HG02763 (cell line): ENCODE measurements at regions not wholly inside any gene's neighbourhood (a gene's known extent, or its start where the extent isn't known, plus 50 kb on each side); places are given as distances from the start of the nearest gene placed in this dataset.

ENCODE experiments used
- ATAC-seq: cut with Tn5 transposase; IDR thresholded peaks from one replicate; pipeline ENCODE4 v1.9.1; 2021; ENCODE audit warnings: mild to moderate bottlenecking, moderate library complexity; ENCODE audit not compliant: unreplicated experiment

DNA sequence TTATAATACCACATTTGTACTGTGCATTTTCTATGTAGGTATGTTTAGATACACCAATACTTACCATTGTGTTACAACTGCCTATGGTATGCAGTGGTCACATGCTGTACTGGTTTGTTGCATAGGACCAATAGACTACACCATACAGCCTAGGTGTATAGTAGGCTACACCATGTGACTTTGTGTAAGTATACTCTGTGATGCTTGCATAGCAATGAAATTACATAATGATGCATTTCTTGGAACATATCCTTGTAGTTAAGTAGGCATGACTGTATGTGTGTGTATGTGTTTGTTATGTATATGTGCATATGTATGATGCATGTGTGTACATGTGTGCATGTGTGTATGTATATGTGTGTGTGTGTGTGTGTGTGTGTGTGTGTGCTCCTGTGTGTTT lies 157.6 kb downstream of the TDRD15 start:
- no peak for ATAC-seq

DNA sequence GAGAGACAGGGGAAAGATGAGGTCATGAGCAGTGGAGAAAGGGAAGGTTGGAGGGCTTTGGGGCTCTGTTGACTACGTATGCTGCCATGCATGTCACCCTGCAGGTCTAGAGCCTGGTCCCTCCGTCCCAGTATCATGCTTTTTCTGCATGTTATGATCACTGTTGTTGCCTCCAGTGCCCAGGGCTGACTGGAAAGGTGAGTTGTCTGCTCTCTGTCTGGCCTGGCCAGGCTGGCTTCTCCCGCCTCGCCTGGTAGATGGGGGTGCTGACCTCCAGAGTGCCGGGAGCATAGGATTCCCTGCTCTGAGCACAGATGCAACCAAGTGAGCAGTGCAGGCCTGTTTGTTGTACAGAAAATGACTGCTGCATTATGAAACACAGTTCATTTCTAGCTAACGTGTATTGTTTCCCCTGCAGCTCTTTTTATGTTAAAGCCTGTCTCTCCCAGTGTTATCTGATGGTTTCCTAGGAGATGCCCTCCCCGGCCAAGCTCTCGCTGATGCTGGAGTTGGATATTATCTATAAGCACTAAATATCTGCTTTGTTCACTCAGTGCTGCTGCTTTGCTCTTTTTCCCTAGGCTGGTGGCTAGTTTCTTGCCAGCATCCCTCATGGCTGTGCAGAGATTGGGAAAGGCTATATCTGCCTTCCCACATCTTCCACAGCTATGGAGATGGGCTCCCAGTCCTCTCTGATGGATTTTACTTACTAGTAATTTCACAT lies 158.2 kb downstream of the TDRD15 start:
- no peak for ATAC-seq

- no peak for ATAC-seq
Measured at GRCh38 chr2:21282515-21282898, 158.7 kb downstream of the TDRD15 start.

DNA sequence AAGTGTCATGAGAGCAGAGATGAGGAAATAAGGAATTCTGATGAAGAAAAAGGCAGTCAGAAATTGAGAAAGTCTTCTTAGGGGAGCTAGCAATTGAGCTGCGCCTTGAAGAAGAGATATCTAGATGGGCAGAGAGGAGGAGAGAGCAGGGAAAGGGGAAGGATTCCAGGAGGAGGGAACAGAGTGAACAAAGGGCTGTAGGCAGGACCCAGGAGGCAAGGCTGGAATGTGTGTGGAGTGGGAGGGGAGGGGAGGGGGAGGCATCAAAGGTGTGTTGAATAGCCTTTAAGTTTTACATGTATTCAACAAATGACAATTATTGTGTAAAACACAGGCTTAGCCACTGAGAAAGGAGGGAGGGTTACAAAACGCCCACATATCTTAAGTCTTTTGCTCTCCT lies 164.5 kb downstream of the TDRD15 start:
- no peak for ATAC-seq

DNA sequence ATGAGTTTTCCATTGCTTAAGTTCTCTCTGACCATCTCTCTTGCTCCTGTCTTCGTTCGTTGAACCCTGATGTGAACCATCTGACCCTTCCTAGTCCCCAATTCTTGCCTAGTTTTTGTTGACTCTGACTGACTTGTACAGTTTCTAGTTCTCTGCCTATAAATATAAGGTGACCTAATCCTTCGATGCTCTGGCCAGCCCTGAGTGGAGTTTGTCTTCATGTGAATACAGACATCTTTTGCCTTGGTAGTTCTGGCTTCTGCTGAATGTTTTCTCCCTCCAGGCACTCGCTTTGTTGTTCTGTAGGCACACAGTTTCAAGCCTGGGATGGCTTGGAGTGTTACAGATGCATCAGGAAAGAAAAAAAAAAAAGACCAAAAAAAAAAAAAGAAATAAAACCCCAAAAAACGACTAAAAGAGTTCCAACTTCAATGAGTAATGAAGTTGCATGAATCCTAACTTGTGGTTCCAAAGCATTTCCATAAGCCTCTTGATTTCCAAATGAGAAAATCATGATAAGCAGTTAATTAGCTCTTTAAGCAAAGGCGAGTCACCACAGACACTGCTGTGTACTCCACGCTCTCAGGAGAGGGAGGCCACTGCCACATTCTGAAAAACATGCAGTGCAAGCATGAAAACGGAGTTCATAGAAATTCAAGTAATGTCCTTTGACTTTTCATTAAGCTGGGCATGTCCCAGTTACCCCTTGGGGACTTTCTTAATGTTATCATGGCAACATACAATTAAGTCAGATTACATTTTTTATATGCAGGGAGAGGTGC lies 165.2 kb downstream of the TDRD15 start:
- no peak for ATAC-seq

GRCh38 chr2:21289551-21289950 lies 165.8 kb downstream of the TDRD15 start:
- ATAC-seq = no peak

- no peak for ATAC-seq
Measured at GRCh38 chr2:21289989-21290388, 166.2 kb downstream of the TDRD15 start.

DNA sequence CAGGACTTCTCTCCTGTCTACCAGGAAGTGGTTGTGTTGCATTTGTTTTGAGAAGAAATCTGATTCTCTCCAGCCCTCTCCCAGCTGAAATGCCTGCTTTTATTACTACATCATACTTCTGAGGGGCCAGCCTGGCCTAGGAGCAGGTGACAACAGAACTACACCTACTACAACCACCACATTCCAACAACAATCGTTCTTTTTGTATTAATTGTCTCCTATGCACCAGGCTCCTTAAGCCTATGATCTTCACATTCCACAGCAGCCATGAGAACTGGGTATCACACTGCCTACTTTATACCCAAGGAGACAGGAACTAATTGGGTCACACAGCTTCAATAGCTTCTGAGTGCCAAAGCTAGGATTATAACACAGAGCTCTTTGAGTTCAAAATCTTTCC lies 167.7 kb downstream of the TDRD15 start:
- no peak for ATAC-seq

- no peak for ATAC-seq
Measured at GRCh38 chr2:21294446-21294845, 170.7 kb downstream of the TDRD15 start.

GRCh38 chr2:21299411-21299810 lies 175.6 kb downstream of the TDRD15 start:
- no peak for ATAC-seq

DNA sequence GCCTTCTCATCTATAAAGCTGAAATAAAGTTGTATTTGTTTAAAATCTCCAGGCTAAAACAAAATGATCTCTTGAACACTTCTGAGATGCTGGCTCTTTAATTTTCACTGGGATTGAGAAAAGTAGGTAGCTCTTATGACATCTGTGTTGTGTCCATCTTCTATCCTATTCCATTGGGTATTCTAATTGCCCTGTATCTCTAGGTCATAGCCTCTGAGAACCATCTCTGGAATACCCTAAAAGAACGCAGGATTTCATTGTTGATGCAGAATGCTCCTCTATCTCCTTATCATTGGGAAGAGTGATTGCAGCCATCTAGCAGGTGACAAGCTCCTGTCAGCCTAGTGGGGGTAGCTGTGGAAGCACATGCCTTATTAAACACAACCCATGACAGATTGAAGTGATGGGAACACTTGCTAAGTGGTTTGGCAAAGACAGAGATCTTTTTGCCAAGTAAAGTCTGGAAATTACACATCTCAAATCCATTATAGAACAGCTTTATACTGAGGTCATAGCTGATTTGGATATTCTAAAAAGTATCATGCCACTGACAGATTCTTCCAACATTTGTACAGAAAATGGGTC lies 178.2 kb downstream of the TDRD15 start:
- no peak for ATAC-seq

GRCh38 chr2:21303876-21304275 lies 180.1 kb downstream of the TDRD15 start:
- no peak for ATAC-seq

DNA sequence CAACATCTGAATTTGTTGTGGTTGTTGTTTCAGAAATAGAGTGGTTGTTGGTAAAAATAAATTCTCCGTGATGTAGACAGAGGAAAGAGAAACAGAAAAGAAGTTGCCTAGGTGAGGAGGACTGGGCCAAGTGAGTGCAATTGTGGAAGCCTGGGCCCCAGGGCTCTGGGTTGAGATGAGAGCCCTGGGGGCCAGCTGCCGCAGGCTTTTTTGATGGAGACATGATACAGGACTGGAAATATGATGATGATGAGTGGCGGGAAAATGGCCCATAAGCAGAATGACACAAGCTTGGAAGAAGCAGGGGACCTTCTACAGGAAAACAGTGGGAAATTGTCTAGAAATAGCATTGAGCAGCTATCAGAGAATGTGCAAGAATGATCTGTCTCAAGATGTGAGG lies 181.8 kb downstream of the TDRD15 start:
- no peak for ATAC-seq

DNA sequence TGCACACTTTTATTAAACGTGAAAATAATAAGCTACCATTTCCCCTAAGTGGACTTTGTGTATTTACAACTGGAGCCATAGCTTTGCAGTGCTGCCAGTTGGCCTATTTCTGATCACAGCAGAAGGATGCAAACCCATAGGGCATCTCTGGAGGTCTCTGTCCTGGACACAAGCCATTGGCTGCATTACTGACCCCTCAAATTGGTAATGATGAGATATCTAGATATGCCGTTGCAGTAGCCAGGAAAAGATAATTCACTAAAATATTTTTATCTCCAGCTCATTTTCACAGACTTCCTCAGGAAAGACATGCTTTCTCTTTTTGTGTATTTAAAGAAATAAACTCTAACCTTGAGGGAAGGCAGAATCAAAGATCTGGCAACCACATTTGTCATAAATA lies 182.5 kb downstream of the TDRD15 start:
- ATAC-seq = no peak

GRCh38 chr2:21307037-21307436 lies 183.3 kb downstream of the TDRD15 start:
- no peak for ATAC-seq

- ATAC-seq = no peak
Measured at GRCh38 chr2:21310493-21310892, 186.7 kb downstream of the TDRD15 start.

DNA sequence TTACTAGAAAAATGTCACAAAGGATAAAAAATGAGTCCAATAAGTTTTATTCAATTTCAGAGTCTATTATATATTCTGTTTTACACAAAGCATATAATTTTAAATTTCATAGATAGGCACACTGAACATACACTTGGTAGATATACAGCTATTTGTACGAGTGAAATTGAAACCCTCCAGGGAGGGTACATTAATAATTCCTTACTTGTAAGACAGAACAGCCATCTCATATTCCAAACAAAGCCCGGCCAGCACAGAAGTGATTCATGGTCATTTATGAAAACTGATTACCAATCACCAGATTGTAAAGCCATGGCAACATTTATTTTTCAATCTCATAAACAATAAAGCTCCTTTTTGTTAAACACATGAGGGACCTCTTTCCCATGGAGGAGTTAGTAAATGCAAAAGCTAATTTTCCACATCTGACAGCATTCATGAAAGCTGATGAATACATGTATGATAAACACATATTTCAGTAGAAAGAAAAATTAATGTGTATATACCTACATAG lies 190.6 kb downstream of the TDRD15 start:
- no peak for ATAC-seq

DNA sequence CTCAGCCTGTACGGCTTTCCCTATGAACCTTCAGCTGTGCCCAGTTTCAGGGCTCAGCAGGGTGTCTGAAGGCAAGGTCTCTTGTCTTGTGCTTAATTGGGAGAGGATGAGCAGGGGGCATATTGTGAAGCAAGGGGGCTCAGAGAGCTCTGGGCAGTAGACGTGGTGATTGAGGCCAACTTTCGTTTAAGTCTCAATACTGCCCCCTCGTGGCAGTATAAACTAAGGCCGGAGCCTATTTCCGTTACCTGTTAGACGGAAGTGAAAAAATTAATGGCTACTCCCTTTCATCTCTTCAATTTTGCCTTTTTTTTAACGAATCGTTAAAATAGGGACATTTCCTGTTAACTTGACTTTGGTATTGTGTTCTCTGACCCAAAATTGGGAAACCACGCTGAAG lies 193.4 kb downstream of the TDRD15 start:
- no peak for ATAC-seq

- no peak for ATAC-seq
Measured at GRCh38 chr2:21318263-21318662, 194.5 kb downstream of the TDRD15 start.

DNA sequence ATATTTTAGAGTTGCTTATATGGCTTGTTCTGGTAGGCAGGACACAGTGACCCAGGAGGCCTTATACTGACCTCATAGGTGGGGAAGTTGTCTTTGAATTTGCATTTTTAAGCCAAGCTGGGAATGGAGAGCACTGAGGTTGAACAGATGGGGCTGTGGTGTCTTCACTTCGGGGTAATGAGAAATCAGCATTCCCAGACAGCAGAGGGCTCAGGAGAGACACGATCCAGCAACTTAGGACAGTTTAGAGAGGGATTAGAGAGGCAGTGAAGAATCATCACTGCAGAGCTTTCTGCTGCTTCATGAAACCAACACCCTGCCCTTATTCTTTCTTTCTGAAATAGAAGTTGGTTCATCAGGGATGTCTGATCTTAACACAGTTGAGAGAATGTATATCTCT lies 202.4 kb downstream of the TDRD15 start:
- ATAC-seq = no peak

DNA sequence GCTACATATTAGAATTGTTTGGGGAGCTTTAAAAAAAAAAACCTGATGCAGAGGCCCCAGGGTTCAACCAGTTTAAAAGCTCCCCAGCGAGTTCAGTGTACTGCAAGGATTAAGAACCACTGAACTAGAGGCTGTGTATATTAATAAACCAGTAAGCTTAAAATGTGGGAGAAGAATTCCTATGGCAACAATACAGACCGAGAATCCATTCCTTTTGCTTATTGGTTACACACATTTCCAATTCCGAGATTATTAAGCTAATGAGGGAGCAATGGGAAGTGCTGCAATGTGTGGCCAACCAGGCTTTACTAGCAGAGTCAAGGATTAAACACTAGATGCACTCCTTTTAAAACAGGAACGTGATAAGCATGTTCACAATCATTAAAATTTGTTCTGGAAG lies 204.4 kb downstream of the TDRD15 start:
- ATAC-seq = no peak

DNA sequence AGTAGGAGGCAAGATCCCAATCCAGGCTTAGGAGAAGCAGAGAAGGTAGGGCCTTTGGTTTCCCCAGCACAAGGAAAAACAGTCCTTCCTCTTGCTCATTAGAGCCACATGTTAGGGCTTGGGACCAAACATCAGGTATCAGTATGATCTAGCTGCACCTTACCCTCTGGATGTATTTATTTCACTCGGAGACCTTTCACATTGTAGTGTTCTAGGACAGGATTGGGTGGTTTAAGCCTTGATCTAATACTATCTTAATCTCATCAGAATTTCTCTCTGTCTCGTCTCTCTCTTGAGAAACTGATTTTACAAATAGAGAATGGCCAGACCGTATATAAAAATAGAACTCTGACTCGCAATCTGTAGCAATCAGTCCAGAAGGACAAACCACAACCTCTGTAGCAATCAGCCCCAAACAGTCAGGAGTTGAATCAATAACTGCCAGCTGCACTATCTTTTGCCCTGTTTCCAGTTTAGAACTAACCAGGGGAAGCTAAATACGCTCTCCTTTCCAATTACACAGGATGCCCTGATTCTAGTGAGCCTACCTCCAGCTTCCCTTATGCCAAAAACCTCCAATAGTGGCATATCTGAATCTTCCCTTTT lies 207.1 kb downstream of the TDRD15 start:
- no peak for ATAC-seq
